ENCODE measurements at regions not wholly inside any gene's neighbourhood (a gene's known extent, or its start where the extent isn't known, plus 50 kb on each side); places are given as distances from the start of the nearest gene placed in this dataset.

DNA sequence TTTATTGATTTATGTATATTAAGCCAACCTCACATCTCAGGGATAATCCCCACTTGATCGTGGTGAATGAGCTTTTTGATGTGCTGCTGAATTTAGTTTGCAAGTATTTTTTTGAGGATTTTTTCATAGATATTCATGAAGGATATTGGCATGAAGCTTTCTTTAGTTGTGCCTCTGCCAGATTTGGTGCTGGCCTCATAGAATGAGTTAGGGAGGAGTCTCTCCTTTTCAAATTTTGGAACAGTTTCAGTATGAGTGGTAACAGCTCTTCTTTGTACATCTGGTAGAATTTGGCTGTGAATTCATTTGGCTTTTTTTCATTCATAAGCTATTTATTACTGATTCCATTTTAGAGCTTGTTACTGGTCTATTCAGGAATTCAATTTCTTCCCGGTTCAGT lies 197.2 kb upstream of the NDST4 start:
- Histone ChIP-seq H3K4me3 (replicated peaks; ENCODE audit: insufficient read depth, low read length) (no peak overlapping the region), H3K27ac (replicated peaks) (no peak overlapping the region), H3K27me3 (ENCODE audit: insufficient read depth, poor library complexity, severe bottlenecking) (no peaks in the 10 kb centered on the region)
- DNase-seq (ENCODE audit: low read depth in 1 of 2, low spot score in 1 of 2), result no peak
- TF ChIP-seq POLR2AphosphoS5 (IDR thresholded peaks at IDR 0.05; ENCODE audit: low read depth) (no peak), REST (IDR thresholded peaks at IDR 0.05; ENCODE audit: insufficient replicate concordance, low read depth) (no peak), GABPA (IDR thresholded peaks at IDR 0.05; ENCODE audit: low read depth) (no peak), SPI1 (IDR thresholded peaks at IDR 0.05; ENCODE audit: borderline replicate concordance, low read depth) (no peak)
- TF ChIP-seq, protein P1, sequence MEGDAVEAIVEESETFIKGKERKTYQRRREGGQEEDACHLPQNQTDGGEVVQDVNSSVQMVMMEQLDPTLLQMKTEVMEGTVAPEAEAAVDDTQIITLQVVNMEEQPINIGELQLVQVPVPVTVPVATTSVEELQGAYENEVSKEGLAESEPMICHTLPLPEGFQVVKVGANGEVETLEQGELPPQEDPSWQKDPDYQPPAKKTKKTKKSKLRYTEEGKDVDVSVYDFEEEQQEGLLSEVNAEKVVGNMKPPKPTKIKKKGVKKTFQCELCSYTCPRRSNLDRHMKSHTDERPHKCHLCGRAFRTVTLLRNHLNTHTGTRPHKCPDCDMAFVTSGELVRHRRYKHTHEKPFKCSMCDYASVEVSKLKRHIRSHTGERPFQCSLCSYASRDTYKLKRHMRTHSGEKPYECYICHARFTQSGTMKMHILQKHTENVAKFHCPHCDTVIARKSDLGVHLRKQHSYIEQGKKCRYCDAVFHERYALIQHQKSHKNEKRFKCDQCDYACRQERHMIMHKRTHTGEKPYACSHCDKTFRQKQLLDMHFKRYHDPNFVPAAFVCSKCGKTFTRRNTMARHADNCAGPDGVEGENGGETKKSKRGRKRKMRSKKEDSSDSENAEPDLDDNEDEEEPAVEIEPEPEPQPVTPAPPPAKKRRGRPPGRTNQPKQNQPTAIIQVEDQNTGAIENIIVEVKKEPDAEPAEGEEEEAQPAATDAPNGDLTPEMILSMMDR (IDR thresholded peaks at IDR 0.05; ENCODE audit: insufficient read depth, low read length), result no peak

- no peak overlapping the region for H3K4me3 ChIP-seq (replicated peaks; ENCODE audit: insufficient read depth, low read length)
- TF ChIP-seq POLR2AphosphoS5 (IDR thresholded peaks at IDR 0.05; ENCODE audit: low read depth), result no peak
- TF ChIP-seq SPI1 (IDR thresholded peaks at IDR 0.05; ENCODE audit: borderline replicate concordance, low read depth), result no peak
- TF ChIP-seq REST (IDR thresholded peaks at IDR 0.05; ENCODE audit: insufficient replicate concordance, low read depth), result no peak
- TF ChIP-seq, protein P1 (IDR thresholded peaks at IDR 0.05; ENCODE audit: insufficient read depth, low read length), result no peak
- TF ChIP-seq GABPA (IDR thresholded peaks at IDR 0.05; ENCODE audit: low read depth), result no peak
- H3K27ac ChIP-seq (replicated peaks), result no peak overlapping the region
- no peak for DNase-seq (ENCODE audit: low read depth in 1 of 2, low spot score in 1 of 2)
- no peaks in the 10 kb centered on the region for H3K27me3 ChIP-seq (ENCODE audit: insufficient read depth, poor library complexity, severe bottlenecking)
Observed at GRCh38 chr4:115294717-115295116, 181.3 kb upstream of the NDST4 start.

DNA sequence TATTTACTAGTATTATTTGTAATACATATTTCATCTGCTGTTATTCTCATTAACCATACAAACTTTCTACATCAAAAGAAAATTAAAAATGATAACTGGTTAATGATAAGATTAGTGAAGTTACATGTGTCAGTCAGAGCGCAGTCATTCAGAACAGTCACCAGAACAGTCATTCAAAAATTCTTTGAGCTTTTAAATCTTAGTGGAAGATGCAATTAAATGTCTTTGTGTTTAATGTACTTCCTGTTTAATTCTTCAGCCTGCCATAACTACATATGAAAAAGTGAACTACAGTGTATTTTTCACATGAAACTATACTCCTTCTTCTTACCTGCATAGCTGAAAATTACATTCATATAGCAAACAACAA lies 179.7 kb upstream of the NDST4 start:
- no peaks in the 10 kb centered on the region for H3K27me3 ChIP-seq (ENCODE audit: insufficient read depth, poor library complexity, severe bottlenecking)
- DNase-seq (ENCODE audit: low read depth in 1 of 2, low spot score in 1 of 2), result no peak
- no peak overlapping the region for H3K27ac ChIP-seq (replicated peaks)
- no peak overlapping the region for H3K4me3 ChIP-seq (replicated peaks; ENCODE audit: insufficient read depth, low read length)
- TF ChIP-seq GABPA (IDR thresholded peaks at IDR 0.05; ENCODE audit: low read depth), result no peak
- TF ChIP-seq, protein P1 (IDR thresholded peaks at IDR 0.05; ENCODE audit: insufficient read depth, low read length), result no peak
- TF ChIP-seq SPI1 (IDR thresholded peaks at IDR 0.05; ENCODE audit: borderline replicate concordance, low read depth), result no peak
- TF ChIP-seq REST (IDR thresholded peaks at IDR 0.05; ENCODE audit: insufficient replicate concordance, low read depth), result no peak
- no peak for TF ChIP-seq POLR2AphosphoS5 (IDR thresholded peaks at IDR 0.05; ENCODE audit: low read depth)

All from HL-60 (cell line).